NCI-H2196 treated with DMSO at 0.1 percent for 48 hours (cell line): ENCODE measurements at regions not wholly inside any gene's neighbourhood (a gene's known extent, or its start where the extent isn't known, plus 50 kb on each side); places are given as distances from the start of the nearest gene placed in this dataset.

Experiments used
- DNase-seq: peaks from one replicate; lab custom pipeline; 2025; ENCODE audit not compliant: unreplicated experiment; lab: John Stamatoyannopoulos, UW

DNA sequence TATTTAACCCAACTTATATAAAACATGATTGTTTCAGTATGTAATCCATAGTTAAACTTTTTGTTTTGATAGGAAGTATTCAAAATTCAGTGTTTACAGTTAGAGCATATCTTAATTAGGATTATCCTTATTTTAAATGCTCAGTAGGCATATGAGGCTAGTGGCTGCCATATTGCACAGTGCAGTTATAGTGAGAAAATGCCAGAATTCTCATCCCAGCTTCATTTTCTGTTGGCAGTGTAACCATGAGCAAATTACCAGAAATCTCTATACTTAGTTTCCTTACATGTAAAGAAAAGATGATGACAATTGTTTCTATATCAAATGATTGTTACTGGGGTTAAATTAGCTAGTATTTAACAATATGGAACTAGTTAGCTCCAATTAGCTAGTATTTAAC is 265.8 kb downstream of the ARAP2 start:
- no peak for DNase-seq

- DNase-seq: no peak
Observed at GRCh38 chr4:35982318-35982717, 262.0 kb downstream of the ARAP2 start.

DNA sequence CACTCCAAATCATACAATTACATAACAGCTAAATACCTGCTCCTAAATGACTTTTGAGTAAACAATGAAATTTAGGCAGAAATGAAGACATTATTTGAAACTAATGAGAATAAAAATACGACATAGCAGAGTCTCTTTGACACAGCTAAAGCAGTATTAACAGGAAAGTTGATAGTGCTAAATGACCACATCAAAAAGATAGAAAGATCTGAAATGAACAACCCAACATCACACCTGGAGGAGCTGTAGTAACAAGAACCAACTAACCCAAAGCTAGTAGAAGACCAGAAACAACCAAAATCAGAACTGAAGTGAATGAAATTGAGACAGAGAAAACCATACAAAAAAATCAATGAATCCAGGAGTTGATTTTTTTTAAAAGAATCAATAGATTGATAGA is 257.8 kb downstream of the ARAP2 start:
- no peak for DNase-seq

GRCh38 chr4:35993606-35994005 is 250.7 kb downstream of the ARAP2 start:
- no peak for DNase-seq

- DNase-seq: no peak
Observed at GRCh38 chr4:36000941-36001557, 243.3 kb downstream of the ARAP2 start.

DNA sequence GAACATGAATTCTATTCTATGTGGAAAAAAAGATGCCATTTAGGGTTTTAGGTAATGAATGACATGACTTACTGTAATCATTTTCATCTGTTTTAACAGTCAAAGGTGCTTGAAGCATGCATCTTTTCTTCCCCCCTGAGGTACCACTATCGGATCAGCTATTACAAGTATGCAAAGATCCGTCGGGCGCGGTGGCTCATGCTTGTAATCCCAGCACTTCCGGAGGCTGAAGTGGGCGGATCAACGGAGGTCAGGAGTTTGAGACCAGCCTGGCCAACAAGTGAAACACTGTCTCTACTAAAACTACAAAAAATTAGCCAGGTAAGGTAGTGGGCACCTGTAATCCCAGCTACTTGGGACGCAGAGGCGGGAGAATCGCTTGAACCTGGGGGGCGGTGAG is 241.3 kb downstream of the ARAP2 start:
- DNase-seq: no peak

GRCh38 chr4:36004204-36004851 is 240.0 kb downstream of the ARAP2 start:
- DNase-seq: no peak

GRCh38 chr4:36006226-36006625 is 238.1 kb downstream of the ARAP2 start:
- DNase-seq: no peak

GRCh38 chr4:36010397-36010929 is 233.9 kb downstream of the ARAP2 start:
- DNase-seq: no peak

- DNase-seq: no peak
Observed at GRCh38 chr4:36011381-36011780, 232.9 kb downstream of the ARAP2 start.

GRCh38 chr4:36012503-36012902 is 231.8 kb downstream of the ARAP2 start:
- no peak for DNase-seq

GRCh38 chr4:36013206-36013605 is 231.1 kb downstream of the ARAP2 start:
- DNase-seq: no peak
